ENCODE measurements at regions not wholly inside any gene's neighbourhood (a gene's known extent, or its start where the extent isn't known, plus 50 kb on each side); places are given as distances from the start of the nearest gene placed in this dataset.

- no peak for TF ChIP-seq CTCF (IDR thresholded peaks at IDR 0.05; ENCODE audit: low read length)
- TF ChIP-seq EZH2 (optimal IDR thresholded peaks at IDR 0.05; ENCODE audit: low read depth, low read length): no peak
- TF ChIP-seq EZH2phosphoT487 (IDR thresholded peaks at IDR 0.05; ENCODE audit: low read length): no peak
These were observed 140.6 kb upstream of the GLI2 start for GRCh38 chr2:120594856-120595685.

All from MM.1S (cell line).